Fibroblast of mammary gland (primary cell): ENCODE measurements at regions not wholly inside any gene's neighbourhood (a gene's known extent, or its start where the extent isn't known, plus 50 kb on each side); places are given as distances from the start of the nearest gene placed in this dataset.

Source experiments
- DNase-seq: peaks from one replicate; pipeline ENCODE4 v3.0.0-alpha.2; 2010; ENCODE audit warnings: low read depth
- H3K4me3 ChIP-seq: 2 replicates; pipeline ENCODE4 v1.5.1; 2011; ENCODE audit warnings: low read depth, mild to moderate bottlenecking, low read length, moderate library complexity; ENCODE audit not compliant: control insufficient read depth
- TF ChIP-seq, protein P1 (sequence below): conservative IDR thresholded peaks from 2 replicates; pipeline ENCODE4 v1.5.1; 2011; ENCODE audit warnings: low read depth, low read length, inconsistent platforms; ENCODE audit not compliant: control insufficient read depth, insufficient read depth

DNA sequence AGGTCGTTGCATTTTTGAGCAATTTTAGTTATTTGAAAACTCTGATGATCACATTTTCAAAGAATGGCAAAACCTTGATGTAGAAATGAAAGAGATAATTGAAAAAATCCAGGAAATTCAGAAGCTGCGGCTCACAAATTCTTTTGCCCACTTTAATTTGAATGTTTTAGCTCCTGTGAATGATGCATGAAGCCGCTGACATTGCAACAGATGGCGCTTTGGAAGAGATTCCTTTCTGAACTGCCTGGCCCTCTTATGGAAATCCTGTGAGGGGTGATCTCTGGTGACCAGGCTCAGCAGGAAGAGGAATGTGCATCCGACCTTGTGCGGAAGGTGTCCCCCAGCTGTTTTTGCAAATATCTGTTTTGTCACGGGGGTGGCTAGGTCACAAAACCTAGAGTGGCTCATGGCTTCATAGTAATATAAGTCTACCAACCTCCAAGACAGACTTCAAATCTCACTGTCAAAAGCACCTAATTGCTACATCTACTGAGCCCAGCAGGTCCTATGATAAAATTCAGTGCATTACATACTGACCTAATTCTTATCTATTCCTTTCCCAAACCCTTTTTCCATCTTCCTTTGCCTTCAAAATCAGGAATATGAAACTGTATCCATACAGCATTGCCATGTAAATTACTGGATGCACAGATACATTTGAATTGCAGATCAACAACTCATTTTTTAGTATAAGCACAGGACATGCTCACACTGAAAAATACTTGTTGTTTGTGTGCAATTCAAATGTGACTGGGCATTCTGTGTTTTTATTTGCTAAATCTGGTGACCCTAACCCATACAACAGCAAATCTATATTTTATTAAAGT, 412.7 kb downstream of the ETS1 start:
- DNase-seq: peak; percentile 43
- TF ChIP-seq, protein P1, sequence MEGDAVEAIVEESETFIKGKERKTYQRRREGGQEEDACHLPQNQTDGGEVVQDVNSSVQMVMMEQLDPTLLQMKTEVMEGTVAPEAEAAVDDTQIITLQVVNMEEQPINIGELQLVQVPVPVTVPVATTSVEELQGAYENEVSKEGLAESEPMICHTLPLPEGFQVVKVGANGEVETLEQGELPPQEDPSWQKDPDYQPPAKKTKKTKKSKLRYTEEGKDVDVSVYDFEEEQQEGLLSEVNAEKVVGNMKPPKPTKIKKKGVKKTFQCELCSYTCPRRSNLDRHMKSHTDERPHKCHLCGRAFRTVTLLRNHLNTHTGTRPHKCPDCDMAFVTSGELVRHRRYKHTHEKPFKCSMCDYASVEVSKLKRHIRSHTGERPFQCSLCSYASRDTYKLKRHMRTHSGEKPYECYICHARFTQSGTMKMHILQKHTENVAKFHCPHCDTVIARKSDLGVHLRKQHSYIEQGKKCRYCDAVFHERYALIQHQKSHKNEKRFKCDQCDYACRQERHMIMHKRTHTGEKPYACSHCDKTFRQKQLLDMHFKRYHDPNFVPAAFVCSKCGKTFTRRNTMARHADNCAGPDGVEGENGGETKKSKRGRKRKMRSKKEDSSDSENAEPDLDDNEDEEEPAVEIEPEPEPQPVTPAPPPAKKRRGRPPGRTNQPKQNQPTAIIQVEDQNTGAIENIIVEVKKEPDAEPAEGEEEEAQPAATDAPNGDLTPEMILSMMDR: no peak

DNA sequence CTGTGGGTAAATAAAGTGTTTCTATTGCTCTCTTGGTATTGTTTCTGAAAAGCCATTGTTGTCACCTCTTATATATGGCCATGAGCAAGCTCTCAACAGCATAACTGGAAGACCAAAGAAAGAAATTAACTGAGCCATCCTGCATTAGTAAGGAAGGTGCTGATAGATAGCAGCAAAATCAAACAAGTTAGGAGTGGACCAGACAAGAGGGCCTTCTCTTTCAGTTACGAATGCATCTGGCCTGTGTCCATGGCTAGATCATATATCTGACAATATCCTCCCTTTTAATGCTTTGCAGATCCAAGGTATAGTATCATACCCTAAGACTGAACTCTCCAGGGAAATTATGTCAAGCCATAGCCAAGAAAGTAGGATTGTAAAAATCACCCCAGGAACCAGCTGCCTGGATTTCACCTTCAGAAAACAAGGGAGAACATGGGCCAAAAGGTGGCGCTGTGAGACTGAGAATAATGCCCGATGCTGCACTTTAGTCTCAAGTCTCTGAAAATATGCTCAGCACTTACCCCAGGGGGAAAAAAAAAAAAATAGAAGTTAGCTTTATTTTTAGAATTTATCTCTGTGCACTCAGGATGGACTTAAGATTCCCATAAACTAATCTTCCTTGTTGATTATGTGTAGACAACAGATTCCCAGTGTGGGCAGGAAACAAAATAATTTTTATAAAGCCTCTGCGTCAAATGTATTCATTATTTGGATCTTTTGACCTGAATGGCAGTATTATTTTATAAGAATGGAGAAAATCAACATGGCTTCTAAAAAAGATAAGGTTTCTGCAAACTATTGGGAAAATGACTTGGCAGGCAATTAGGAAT, 415.1 kb downstream of the ETS1 start:
- TF ChIP-seq, protein P1: peak; percentile 89
- peak; percentile 92 for DNase-seq
- no peak overlapping the region for H3K4me3 ChIP-seq

More for the DNA sequence above, 412.7 kb downstream of the ETS1 start:
- no peak overlapping the region for H3K4me3 ChIP-seq

DNA sequence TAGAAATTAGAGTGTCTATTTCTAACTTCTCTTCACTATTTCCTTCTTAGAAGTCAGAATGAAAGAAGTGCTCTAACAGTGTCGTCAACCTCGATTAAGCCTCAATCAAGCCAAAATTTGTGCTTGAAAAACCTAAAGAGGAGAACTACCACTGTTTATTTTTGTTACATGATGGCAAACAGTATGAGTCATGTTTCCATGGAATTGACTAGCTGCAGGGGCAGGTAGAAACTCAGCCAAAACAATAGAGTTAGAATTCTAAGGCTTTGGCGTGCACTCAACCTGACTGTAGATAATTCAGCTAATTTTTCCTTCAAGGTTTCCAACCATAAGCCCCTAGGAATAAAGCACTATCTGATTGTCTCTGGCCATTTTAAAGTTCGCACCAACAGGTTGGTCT, 415.9 kb downstream of the ETS1 start:
- H3K4me3 ChIP-seq: no peak overlapping the region
- TF ChIP-seq, protein P1: no peak
- peak; percentile 23 for DNase-seq

DNA sequence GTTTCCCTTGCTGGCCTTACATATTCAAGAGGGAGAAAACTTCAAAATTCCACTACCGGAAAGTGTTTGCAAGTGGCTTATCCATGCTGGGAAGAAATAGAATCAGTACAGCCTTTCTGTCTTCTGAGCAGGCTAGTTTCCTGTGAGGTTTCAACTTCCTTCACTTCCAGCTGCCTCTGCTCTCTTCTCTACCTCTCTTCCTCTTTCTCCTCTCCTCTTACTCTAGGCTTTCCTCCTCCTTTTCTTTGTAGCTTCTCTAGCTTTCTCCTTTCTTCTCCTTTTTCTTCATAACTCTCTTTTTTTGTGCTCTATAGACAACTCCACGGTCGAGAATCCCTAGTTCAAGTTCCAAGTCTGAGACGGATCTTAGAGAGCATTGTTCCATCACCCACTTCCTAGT, 421.8 kb downstream of the ETS1 start:
- DNase-seq: no peak
- no peak overlapping the region for H3K4me3 ChIP-seq
- TF ChIP-seq, protein P1: no peak

DNA sequence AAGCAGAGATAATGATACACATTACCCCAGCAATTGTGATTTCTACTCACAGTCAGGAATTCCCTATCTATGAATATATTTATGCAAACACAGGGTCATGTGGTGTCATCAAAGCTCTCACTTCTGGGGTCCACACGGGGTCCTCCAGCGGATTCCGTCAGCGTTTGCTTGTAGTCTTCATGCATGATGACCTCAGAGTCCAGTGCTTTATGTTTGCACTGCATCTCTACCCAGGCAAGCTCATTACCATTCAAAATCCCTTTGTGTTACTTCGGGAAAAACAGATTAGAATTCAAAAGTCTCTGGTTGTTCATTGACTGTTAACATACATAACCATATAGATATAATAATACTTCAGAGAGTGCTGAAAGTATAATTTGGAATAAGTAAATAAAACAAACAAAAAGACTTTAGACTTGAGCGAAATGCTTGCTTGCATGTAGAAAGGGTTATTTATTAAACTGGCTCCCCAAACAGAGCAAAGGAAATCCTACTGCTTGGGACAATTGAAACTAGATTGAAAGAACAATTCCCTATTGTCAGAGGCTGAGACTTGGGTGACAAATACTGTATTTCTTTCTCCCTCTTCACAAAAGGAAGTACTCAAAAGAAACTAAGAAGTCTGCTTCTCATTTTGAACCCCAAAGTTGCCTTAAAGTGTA, 423.1 kb downstream of the ETS1 start:
- DNase-seq: no peak
- no peak overlapping the region for H3K4me3 ChIP-seq
- TF ChIP-seq, protein P1: no peak

DNA sequence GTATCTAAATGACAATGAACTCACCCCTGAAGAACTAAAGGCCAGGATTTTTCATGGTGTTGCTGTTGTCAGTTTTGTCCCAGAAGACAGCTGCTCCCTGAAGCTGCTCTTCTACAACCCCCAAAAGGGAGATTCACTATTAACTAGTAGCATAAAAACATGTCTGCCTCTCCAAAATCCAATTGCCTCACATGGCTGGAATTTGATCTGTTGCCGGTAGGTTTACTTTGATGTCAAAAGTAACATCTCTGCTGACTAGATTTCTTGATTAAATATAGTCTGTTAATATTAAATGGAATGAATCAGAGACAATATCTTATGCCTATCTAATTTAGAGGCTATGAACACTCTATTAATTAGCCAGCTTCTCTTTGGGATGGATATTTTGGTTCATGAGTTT, 425.4 kb downstream of the ETS1 start:
- no peak overlapping the region for H3K4me3 ChIP-seq
- no peak for DNase-seq
- TF ChIP-seq, protein P1: no peak
